ENCODE measurements at regions not wholly inside any gene's neighbourhood (a gene's known extent, or its start where the extent isn't known, plus 50 kb on each side); places are given as distances from the start of the nearest gene placed in this dataset.

- CTCF ChIA-PET: no interaction called here
- DNase-seq (ENCODE audit: low read depth, low spot score): no peak
These were observed 361.1 kb upstream of the CDIN1 start for GRCh38 chr15:36218322-36218721.

More at GRCh38 chr15:36218322-36218721, 361.1 kb upstream of the CDIN1 start:
- Histone ChIP-seq H3K4me1 (ENCODE audit: control insufficient read depth in 1 of 2, insufficient read depth in 2 of 2, low read length in 2 of 2) (no peaks in the 10 kb centered on the region), H3K36me3 (ENCODE audit: control insufficient read depth in 1 of 2, insufficient read depth in 2 of 2, low read length in 2 of 2) (no peaks in the 10 kb centered on the region), H3K9me3 (ENCODE audit: control insufficient read depth in 1 of 2, insufficient read depth in 1 of 2, low read depth in 1 of 2, low read length in 2 of 2) (no peaks in the 10 kb centered on the region; a peak in 1 of 4 replicates), H3K4me2 (ENCODE audit: low read length) (no peak overlapping the region), H3K9ac (ENCODE audit: low read length) (no peak overlapping the region), H2AFZ (ENCODE audit: low read depth, low read length, poor library complexity, severe bottlenecking) (no peak overlapping the region), H4K20me1 (ENCODE audit: insufficient read depth) (no peaks in the 10 kb centered on the region), H3K9me2 (ENCODE audit: insufficient read depth) (no peaks in the 10 kb centered on the region), H3K79me2 (ENCODE audit: insufficient read depth, low read length) (no peaks in the 10 kb centered on the region), H3K4me3 (replicated peaks in 1 of 2; ENCODE audit: low read depth in 1 of 2, low read length in 2 of 2) (no peak overlapping the region), H3K27me3 (ENCODE audit: insufficient read depth, low read length) (no peaks in the 10 kb centered on the region), H3K27ac (ENCODE audit: low read depth, low read length) (no peak overlapping the region)
- TF ChIP-seq ZBTB33 (IDR thresholded peaks at IDR 0.05; ENCODE audit: extremely low read depth, insufficient replicate concordance, low read length): no peak
- no peak for TF ChIP-seq ATF3 (IDR thresholded peaks at IDR 0.05)
- TF ChIP-seq MAX (IDR thresholded peaks at IDR 0.05): no peak
- no peak for TF ChIP-seq REST (IDR thresholded peaks at IDR 0.05; ENCODE audit: low read depth)
- TF ChIP-seq SRF (IDR thresholded peaks at IDR 0.05; ENCODE audit: low read depth): no peak
- TF ChIP-seq RAD21 (IDR thresholded peaks at IDR 0.05; ENCODE audit: low read depth): no peak
- TF ChIP-seq JUND (IDR thresholded peaks at IDR 0.05): no peak
- no peak for TF ChIP-seq CBX3 (IDR thresholded peaks at IDR 0.05; ENCODE audit: low read depth)
- TF ChIP-seq CTCF (IDR thresholded peaks at IDR 0.05 in 2 of 3, conservative IDR thresholded peaks at IDR 0.05 in 1 of 3; ENCODE audit: borderline replicate concordance in 1 of 3, insufficient read depth in 1 of 3, low read depth in 2 of 3, low read length in 2 of 3): no peak
- TF ChIP-seq CEBPB (IDR thresholded peaks at IDR 0.05; ENCODE audit: low read depth): no peak
- no peak for TF ChIP-seq EZH2phosphoT487 (IDR thresholded peaks at IDR 0.05; ENCODE audit: borderline replicate concordance)
- no peak for TF ChIP-seq POLR2A (IDR thresholded peaks at IDR 0.05; ENCODE audit: borderline replicate concordance, extremely low read depth, insufficient read depth, insufficient read length)
- intact Hi-C loops (cut with micrococcal nuclease): no loop called here
- ChIA-PET RAD21 (ENCODE audit: low non-redundant PET in 1 of 2, low total read pairs in 2 of 2, uncharacterized antibody in 2 of 2, unreplicated experiment in 2 of 2) (no interaction called here), POLR2A (no interaction called here)
- no TSS peak for BruUV-seq (replicated peaks)
- ATAC-seq: no peak

All from HCT116 (cell line).